GM10266 (cell line): ENCODE measurements at regions not wholly inside any gene's neighbourhood (a gene's known extent, or its start where the extent isn't known, plus 50 kb on each side); places are given as distances from the start of the nearest gene placed in this dataset.

ENCODE experiments used
- DNase-seq: peaks from one replicate; pipeline ENCODE4 v3.0.0; 2012; ENCODE audit errors: extremely low spot score
- TF ChIP-seq, protein P1 (sequence below): IDR thresholded peaks from 2 replicates; pipeline ENCODE4 v1.5.1; 2012; ENCODE audit warnings: mild to moderate bottlenecking, low read depth; ENCODE audit not compliant: control insufficient read depth, insufficient read depth; ENCODE audit errors: missing control alignments

DNA sequence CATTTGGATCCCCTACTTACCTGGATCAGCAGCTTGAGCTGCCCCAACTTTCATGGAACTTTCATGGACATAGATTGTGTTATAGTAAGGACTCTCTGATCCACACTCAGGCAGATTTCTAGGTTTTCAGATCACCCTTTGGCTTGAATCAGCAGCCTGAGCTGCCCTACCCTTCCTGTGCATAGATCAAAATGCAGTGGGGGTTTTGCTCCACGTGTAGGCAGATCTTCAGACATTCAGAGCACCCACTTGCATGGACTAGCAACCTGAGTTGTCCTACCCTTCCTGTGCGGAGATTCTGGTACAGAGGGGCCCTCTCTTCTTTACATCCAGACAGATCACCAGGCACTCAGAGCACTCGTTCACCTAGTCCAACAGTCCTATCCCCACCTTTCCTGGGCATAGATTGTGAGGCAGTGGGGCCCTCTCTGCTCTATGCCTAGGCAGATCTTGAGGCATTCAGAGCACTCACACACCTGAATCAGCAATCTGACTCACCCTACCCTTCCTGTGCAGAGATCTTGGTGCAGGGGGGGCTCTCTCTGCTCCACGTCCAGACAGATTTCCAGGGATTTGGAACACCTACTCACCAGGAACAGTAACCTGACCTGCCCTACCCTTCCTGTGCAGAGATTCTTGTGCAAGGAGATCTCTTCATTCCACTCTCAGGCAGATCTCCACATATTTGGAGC, 705.2 kb upstream of the NRSN1 start:
- no peak for DNase-seq
- TF ChIP-seq, protein P1, sequence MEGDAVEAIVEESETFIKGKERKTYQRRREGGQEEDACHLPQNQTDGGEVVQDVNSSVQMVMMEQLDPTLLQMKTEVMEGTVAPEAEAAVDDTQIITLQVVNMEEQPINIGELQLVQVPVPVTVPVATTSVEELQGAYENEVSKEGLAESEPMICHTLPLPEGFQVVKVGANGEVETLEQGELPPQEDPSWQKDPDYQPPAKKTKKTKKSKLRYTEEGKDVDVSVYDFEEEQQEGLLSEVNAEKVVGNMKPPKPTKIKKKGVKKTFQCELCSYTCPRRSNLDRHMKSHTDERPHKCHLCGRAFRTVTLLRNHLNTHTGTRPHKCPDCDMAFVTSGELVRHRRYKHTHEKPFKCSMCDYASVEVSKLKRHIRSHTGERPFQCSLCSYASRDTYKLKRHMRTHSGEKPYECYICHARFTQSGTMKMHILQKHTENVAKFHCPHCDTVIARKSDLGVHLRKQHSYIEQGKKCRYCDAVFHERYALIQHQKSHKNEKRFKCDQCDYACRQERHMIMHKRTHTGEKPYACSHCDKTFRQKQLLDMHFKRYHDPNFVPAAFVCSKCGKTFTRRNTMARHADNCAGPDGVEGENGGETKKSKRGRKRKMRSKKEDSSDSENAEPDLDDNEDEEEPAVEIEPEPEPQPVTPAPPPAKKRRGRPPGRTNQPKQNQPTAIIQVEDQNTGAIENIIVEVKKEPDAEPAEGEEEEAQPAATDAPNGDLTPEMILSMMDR, result no peak

DNA sequence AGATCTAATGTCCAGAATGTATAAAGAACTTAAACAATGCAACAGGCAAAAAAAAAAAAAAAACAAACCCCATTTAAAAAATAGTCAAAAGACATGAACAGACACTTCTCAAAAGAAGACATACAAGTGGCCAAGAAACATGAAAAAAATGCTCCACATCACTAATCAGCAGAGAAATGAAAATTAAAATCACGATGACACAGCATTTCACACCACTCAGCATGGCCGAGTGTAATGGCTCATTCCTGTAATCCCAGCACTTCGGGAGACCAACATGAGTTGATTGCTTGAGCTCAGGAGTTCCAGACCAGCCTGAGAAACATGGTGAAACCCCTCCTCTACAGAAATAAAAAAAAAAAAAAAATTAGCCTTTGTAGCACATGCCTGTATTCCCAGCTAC, 701.4 kb upstream of the NRSN1 start:
- DNase-seq, result no peak
- TF ChIP-seq, protein P1, result no peak

DNA sequence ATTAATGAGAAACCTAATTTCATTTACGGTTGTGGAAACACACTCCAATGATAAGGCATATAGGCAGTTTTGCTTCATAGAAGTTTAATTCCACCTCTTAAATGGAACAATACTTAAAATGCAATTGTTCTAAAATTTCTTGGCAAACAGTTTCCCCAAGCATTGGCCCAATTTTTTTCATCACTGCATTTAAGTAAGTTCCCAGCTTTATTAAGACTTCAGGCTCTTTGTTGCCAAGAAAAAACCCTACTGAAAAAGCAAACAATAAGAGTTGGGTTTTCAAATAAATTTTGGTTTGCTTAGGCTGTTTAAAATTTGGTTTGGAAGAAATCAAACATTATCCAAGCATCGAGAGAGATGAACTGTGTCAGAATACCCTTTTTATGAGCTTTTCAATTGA, 690.9 kb upstream of the NRSN1 start:
- DNase-seq, result no peak
- TF ChIP-seq, protein P1, result no peak

DNA sequence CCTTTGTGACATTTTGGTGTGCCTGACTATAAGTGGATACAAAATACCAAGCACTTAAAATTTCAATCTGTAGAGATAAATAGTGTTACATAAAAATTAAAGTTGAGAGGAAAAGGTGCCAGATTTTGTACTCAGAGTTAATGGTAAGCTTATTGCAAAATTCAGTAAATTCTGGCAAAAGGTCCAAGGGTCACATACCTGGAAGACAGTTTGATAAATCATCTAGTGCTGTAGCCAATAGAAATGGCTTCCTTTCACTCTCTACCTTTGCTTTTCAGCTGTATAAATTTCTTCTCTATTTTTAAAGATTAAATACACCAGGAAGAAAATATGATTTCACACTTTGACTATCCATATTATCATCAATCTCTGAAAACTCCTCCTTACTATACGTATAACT, 690.2 kb upstream of the NRSN1 start:
- no peak for DNase-seq
- TF ChIP-seq, protein P1, result no peak

DNA sequence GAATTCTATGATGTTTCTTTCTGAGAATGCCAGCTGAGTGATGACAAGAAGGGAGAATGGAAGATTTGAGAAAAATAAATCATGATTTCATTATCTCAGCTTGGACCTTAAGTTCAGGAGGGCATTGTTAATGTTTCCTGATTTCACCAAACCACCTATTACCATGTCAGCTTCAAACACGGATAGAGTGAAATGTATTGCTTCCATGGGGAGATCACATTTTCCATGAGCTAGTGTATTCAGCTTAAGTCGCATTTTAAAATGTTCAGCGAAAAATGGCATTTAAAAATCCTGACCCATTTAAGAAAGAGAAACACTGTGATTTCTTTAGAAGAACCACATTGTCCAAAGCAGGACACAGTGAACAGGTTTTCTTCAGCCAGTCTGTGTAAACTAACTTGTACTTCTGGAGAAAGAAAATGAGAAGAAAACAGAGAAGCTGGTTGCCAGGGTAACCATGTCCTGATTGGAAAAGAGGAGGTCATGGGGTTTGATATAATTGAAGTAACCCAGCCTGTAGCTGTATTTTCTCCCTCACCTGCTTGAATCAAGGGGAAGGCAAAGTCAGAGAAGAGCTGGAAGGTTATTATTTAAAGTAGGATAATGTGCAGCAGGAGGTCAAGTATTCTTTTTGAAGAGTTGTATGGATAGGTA, 684.1 kb upstream of the NRSN1 start:
- no peak for DNase-seq
- TF ChIP-seq, protein P1, result no peak

DNA sequence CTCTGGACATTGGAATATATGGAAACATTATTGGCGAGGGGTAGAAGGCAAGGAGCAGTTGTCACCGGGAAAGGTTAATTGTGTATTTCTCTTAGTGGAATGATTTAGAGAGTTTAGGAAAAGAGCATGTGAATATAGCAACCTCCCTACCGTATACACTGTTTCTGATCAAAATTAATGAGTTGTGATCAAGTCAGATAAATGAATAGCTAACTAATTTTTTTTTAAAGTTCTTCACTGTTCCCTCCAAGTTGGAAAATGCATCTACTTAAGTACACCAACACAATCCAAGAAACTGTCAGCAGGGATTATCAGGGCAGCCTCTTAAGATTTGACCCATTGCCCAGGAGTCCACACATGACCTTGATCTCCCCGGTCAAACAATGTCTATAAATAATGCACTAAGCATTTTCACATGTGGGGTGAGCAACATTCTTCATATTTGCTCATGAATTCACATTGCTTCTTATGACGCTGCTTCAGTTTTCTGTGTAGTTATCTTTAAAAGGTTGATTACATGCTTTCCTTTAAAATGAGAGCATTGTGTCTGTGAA, 680.8 kb upstream of the NRSN1 start:
- TF ChIP-seq, protein P1, result no peak

DNA sequence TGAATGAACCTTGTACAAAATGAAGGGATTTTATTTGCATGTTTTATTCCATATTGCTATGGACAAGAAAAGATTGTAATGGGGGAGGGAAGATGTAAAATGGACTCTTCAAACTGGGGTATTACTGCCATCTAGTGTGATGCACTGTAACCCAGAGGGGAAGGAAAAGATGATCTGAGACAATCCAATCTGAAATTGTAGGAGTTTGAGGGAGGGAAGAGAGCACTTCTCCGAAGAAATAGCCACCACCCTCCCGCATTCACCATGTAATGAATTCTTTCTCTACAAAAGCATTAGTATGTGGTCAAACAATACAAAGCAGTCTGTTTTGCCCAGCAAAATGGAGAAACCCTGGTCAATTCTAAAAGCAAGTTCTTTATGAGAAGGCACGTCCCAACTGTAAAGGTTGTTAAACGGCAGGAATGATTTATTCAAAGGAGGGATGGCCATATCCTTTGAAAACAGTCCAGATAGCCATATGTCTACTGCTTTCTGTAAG, 679.5 kb upstream of the NRSN1 start:
- no peak for DNase-seq
- TF ChIP-seq, protein P1, result no peak

More for the DNA sequence above, 680.8 kb upstream of the NRSN1 start:
- no peak for DNase-seq
